ENCODE measurements at regions not wholly inside any gene's neighbourhood (a gene's known extent, or its start where the extent isn't known, plus 50 kb on each side); places are given as distances from the start of the nearest gene placed in this dataset.

GRCh38 chr2:14459786-14460325 lies 172.7 kb upstream of the LRATD1 start:
- DNase-seq: no peak
- H3K36me3 ChIP-seq: no peaks in the 10 kb centered on the region
- H3K27me3 ChIP-seq (ENCODE audit: insufficient read depth, low read depth, severe bottlenecking): no peaks in the 10 kb centered on the region
- peaks cover 16% of the 10 kb centered on the region for H3K9me3 ChIP-seq (ENCODE audit: severe bottlenecking)
- no peak overlapping the region for H3K27ac ChIP-seq
- H3K4me3 ChIP-seq (ENCODE audit: low read depth, low read length): no peak overlapping the region
- no peak for TF ChIP-seq CTCF (IDR thresholded peaks at IDR 0.05; ENCODE audit: low read depth, low read length)

GRCh38 chr2:14475994-14476393 lies 156.5 kb upstream of the LRATD1 start:
- no peaks in the 10 kb centered on the region for H3K9me3 ChIP-seq (ENCODE audit: severe bottlenecking)
- no peak overlapping the region for H3K27ac ChIP-seq
- no peak for DNase-seq
- no peak for TF ChIP-seq CTCF (IDR thresholded peaks at IDR 0.05; ENCODE audit: low read depth, low read length)
- no peak overlapping the region for H3K4me3 ChIP-seq (ENCODE audit: low read depth, low read length)
- H3K27me3 ChIP-seq (ENCODE audit: insufficient read depth, low read depth, severe bottlenecking): no peaks in the 10 kb centered on the region
- H3K36me3 ChIP-seq: no peaks in the 10 kb centered on the region

GRCh38 chr2:14479486-14479885 lies 153.0 kb upstream of the LRATD1 start:
- no peaks in the 10 kb centered on the region for H3K9me3 ChIP-seq (ENCODE audit: severe bottlenecking)

GRCh38 chr2:14480120-14480519 lies 152.4 kb upstream of the LRATD1 start:
- H3K4me3 ChIP-seq (ENCODE audit: low read depth, low read length): no peak overlapping the region
- no peak overlapping the region for H3K27ac ChIP-seq
- DNase-seq: no peak
- no peaks in the 10 kb centered on the region for H3K27me3 ChIP-seq (ENCODE audit: insufficient read depth, low read depth, severe bottlenecking)
- no peak for TF ChIP-seq CTCF (IDR thresholded peaks at IDR 0.05; ENCODE audit: low read depth, low read length)
- no peaks in the 10 kb centered on the region for H3K9me3 ChIP-seq (ENCODE audit: severe bottlenecking)
- no peaks in the 10 kb centered on the region for H3K36me3 ChIP-seq

More at GRCh38 chr2:14479486-14479885, 153.0 kb upstream of the LRATD1 start:
- DNase-seq: no peak
- H3K27ac ChIP-seq: no peak overlapping the region
- no peaks in the 10 kb centered on the region for H3K27me3 ChIP-seq (ENCODE audit: insufficient read depth, low read depth, severe bottlenecking)
- no peak overlapping the region for H3K4me3 ChIP-seq (ENCODE audit: low read depth, low read length)
- no peak for TF ChIP-seq CTCF (IDR thresholded peaks at IDR 0.05; ENCODE audit: low read depth, low read length)
- H3K36me3 ChIP-seq: no peaks in the 10 kb centered on the region

- 0 out of 2 replicates have a peak, but pooled peaks have one; percentile 9 for TF ChIP-seq CTCF (IDR thresholded peaks at IDR 0.05; ENCODE audit: low read depth, low read length)
- Histone ChIP-seq H3K27ac (no peak overlapping the region), H3K27me3 (ENCODE audit: insufficient read depth, low read depth, severe bottlenecking) (no peaks in the 10 kb centered on the region), H3K4me3 (ENCODE audit: low read depth, low read length) (no peak overlapping the region), H3K9me3 (ENCODE audit: severe bottlenecking) (no peaks in the 10 kb centered on the region), H3K36me3 (no peaks in the 10 kb centered on the region)
- no peak for DNase-seq
These were observed 151.6 kb upstream of the LRATD1 start for GRCh38 chr2:14480906-14481305.

- no peak overlapping the region for H3K4me3 ChIP-seq (ENCODE audit: low read depth, low read length)
- H3K36me3 ChIP-seq: no peaks in the 10 kb centered on the region
- H3K27ac ChIP-seq: no peak overlapping the region
- H3K9me3 ChIP-seq (ENCODE audit: severe bottlenecking): no peaks in the 10 kb centered on the region
- no peaks in the 10 kb centered on the region for H3K27me3 ChIP-seq (ENCODE audit: insufficient read depth, low read depth, severe bottlenecking)
- no peak for DNase-seq
- TF ChIP-seq CTCF (IDR thresholded peaks at IDR 0.05; ENCODE audit: low read depth, low read length): no peak
These were observed 139.5 kb upstream of the LRATD1 start for GRCh38 chr2:14492920-14493503.
